NB4 (cell line): ENCODE measurements at regions not wholly inside any gene's neighbourhood (a gene's known extent, or its start where the extent isn't known, plus 50 kb on each side); places are given as distances from the start of the nearest gene placed in this dataset.

ENCODE experiments used
- CTCF ChIP-seq: IDR thresholded peaks from one replicate; pipeline ENCODE4 v1.5.1; 2012; ENCODE audit warnings: low read depth, low read length
- MYC ChIP-seq: IDR thresholded peaks from 2 replicates; pipeline ENCODE4 v1.6.1; 2011; ENCODE audit warnings: low read depth, low read length
- POLR2A ChIP-seq: IDR thresholded peaks from 2 replicates; pipeline ENCODE4 v1.6.1; 2011; ENCODE audit warnings: mild to moderate bottlenecking; ENCODE audit not compliant: insufficient read length; ENCODE audit errors: extremely low read depth

GRCh38 chr3:102374863-102375634 is 59.8 kb upstream of the ZPLD1 start:
- TF ChIP-seq MYC (no peak), CTCF (no peak), POLR2A (no peak)
